ENCODE measurements at regions not wholly inside any gene's neighbourhood (a gene's known extent, or its start where the extent isn't known, plus 50 kb on each side); places are given as distances from the start of the nearest gene placed in this dataset.

- DNase-seq: no peak
Measured at GRCh38 chr1:14545422-14546025, 53.0 kb upstream of the KAZN start.

- DNase-seq: no peak
Measured at GRCh38 chr1:14546416-14546815, 52.1 kb upstream of the KAZN start.
